ENCODE measurements at regions not wholly inside any gene's neighbourhood (a gene's known extent, or its start where the extent isn't known, plus 50 kb on each side); places are given as distances from the start of the nearest gene placed in this dataset.

DNA sequence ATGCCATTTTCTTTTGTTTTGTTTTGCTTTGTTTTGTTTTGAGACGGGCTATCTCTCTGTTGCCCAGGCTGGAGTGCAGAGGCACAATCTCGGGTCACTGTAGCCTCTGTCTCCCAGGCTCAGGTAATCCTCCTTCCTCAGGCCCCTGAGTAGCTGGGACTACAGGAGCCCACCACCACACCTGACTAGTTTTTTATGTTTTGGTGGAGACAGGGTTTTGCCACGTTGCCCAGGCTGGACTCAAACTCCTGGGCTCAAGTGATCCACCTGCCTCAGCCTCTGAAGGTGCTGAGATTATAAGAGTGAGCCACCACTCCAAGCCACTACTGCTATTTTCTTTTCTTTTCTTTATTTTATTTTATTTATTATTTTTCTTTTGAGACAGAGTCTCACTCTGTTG is 54.0 kb upstream of the S1PR3 start:
- Histone ChIP-seq H4K20me1 (ENCODE audit: control insufficient read depth, insufficient read depth) (no peaks in the 10 kb centered on the region), H3K4me1 (ENCODE audit: control insufficient read depth, insufficient read depth, low read length) (no peaks in the 10 kb centered on the region), H3K27me3 (replicated peaks in 1 of 2; ENCODE audit: control insufficient read depth in 2 of 2, insufficient read depth in 2 of 2, low read length in 1 of 2) (no peaks in the 10 kb centered on the region), H3K9me3 (replicated peaks; ENCODE audit: control insufficient read depth, insufficient read depth, low read length) (no peaks in the 10 kb centered on the region), H3K36me3 (ENCODE audit: control insufficient read depth in 2 of 2, insufficient read depth in 2 of 2, low read length in 1 of 2) (no peaks in the 10 kb centered on the region), H3K4me2 (ENCODE audit: control insufficient read depth, insufficient read depth) (no peak overlapping the region), H3K27ac (ENCODE audit: control insufficient read depth, insufficient read depth) (no peak overlapping the region), H3K9ac (ENCODE audit: control insufficient read depth, insufficient read depth, low read length) (no peak overlapping the region), H3K4me3 (no peak overlapping the region), H2AFZ (ENCODE audit: control insufficient read depth, low read depth, low read length) (no peak overlapping the region), H3K79me2 (ENCODE audit: control insufficient read depth, insufficient read depth, low read length) (no peaks in the 10 kb centered on the region)
- ChIA-PET SMC1A (ENCODE audit: uncharacterized antibody, unreplicated experiment) (no interaction called here), POLR2A (no interaction called here), CTCF (no interaction called here), RAD21 (ENCODE audit: unreplicated experiment) (no interaction called here)
- DNase-seq (ENCODE audit: low read depth, low spot score) (no peak), FAIRE-seq (no peak), ATAC-seq (no peak)
- TF ChIP-seq BCL11A (IDR thresholded peaks at IDR 0.05; ENCODE audit: low read depth, low read length), result no peak
- in situ Hi-C loops (cut with MboI) (no loop called here), intact Hi-C loops (cut with micrococcal nuclease; ENCODE audit: unreplicated experiment) (no loop called here)
- no TSS peak for BruUV-seq (replicated peaks)
- 9% methylated on average over 3 of the region's 3 CpGs for WGBS (ENCODE audit: insufficient coverage, insufficient replicate concordance, low lambda C conversion rate, missing lambda C conversion rate)

DNA sequence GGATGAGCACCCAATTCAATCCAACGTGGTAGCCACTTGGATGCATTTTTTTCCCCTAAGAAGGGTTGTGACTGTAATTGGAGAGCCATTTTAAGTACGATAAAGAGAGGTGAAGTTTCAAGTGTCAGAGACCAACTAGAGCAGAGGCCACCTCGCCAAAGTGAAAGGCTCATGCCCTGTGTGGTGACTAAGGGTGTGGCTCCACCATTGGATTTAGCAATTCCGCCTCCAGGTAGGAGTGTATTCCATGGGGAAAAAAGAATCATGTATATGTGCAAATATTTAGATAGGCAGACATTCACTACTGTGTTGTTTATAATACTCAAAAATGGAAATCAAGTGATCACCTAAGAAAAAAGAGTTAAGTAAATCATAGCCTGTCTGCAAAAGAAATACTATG is 53.1 kb upstream of the S1PR3 start:
- no peaks in the 10 kb centered on the region for H3K9me3 ChIP-seq (replicated peaks; ENCODE audit: control insufficient read depth, insufficient read depth, low read length)
- ATAC-seq (no peak), FAIRE-seq (no peak), DNase-seq (ENCODE audit: low read depth, low spot score) (no peak)
- H3K4me1 ChIP-seq (ENCODE audit: control insufficient read depth, insufficient read depth, low read length), result no peaks in the 10 kb centered on the region
- no peak overlapping the region for H2AFZ ChIP-seq (ENCODE audit: control insufficient read depth, low read depth, low read length)
- no peak overlapping the region for H3K4me2 ChIP-seq (ENCODE audit: control insufficient read depth, insufficient read depth)
- in situ Hi-C loops (cut with MboI) (no loop called here), intact Hi-C loops (cut with micrococcal nuclease; ENCODE audit: unreplicated experiment) (no loop called here)
- no peak overlapping the region for H3K9ac ChIP-seq (ENCODE audit: control insufficient read depth, insufficient read depth, low read length)
- H3K27ac ChIP-seq (ENCODE audit: control insufficient read depth, insufficient read depth), result no peak overlapping the region
- SMC1A ChIA-PET (ENCODE audit: uncharacterized antibody, unreplicated experiment), result no interaction called here
- RAD21 ChIA-PET (ENCODE audit: unreplicated experiment), result no interaction called here
- H3K36me3 ChIP-seq (ENCODE audit: control insufficient read depth in 2 of 2, insufficient read depth in 2 of 2, low read length in 1 of 2), result no peaks in the 10 kb centered on the region
- no TSS peak for BruUV-seq (replicated peaks)
- no peak overlapping the region for H3K4me3 ChIP-seq
- H3K27me3 ChIP-seq (replicated peaks in 1 of 2; ENCODE audit: control insufficient read depth in 2 of 2, insufficient read depth in 2 of 2, low read length in 1 of 2), result no peaks in the 10 kb centered on the region
- no peaks in the 10 kb centered on the region for H3K79me2 ChIP-seq (ENCODE audit: control insufficient read depth, insufficient read depth, low read length)
- POLR2A ChIA-PET, result no interaction called here
- H4K20me1 ChIP-seq (ENCODE audit: control insufficient read depth, insufficient read depth), result no peaks in the 10 kb centered on the region
- TF ChIP-seq SUZ12 (IDR thresholded peaks at IDR 0.05; ENCODE audit: unreplicated experiment) (no peak), MEF2A (IDR thresholded peaks at IDR 0.05; ENCODE audit: insufficient read depth, low read depth, low read length) (no peak), CBX3 (IDR thresholded peaks at IDR 0.05; ENCODE audit: borderline replicate concordance, low read depth) (no peak), YBX1 (IDR thresholded peaks at IDR 0.05) (no peak), RFX5 (IDR thresholded peaks at IDR 0.05; ENCODE audit: low read depth, low read length) (no peak), STAT3 (IDR thresholded peaks at IDR 0.05; ENCODE audit: low read depth, low read length) (no peak), JUND (IDR thresholded peaks at IDR 0.05; ENCODE audit: low read depth, low read length) (no peak), POU2F2 (IDR thresholded peaks at IDR 0.05; ENCODE audit: borderline replicate concordance, low read depth, low read length) (no peak), SREBF1 (IDR thresholded peaks at IDR 0.05; ENCODE audit: low read length) (no peak), RCOR1 (conservative IDR thresholded peaks at IDR 0.05; ENCODE audit: low read depth, low read length) (no peak), SMAD5 (IDR thresholded peaks at IDR 0.05; ENCODE audit: low read depth) (no peak), NBN (IDR thresholded peaks at IDR 0.05) (no peak), HCFC1 (IDR thresholded peaks at IDR 0.05; ENCODE audit: low read length) (no peak), YY1 (IDR thresholded peaks at IDR 0.05; ENCODE audit: low read depth, low read length) (no peak), DPF2 (IDR thresholded peaks at IDR 0.05) (no peak), IRF4 (IDR thresholded peaks at IDR 0.05; ENCODE audit: low read depth, low read length) (no peak), ZNF24 (IDR thresholded peaks at IDR 0.05) (no peak), NR2F1 (conservative IDR thresholded peaks at IDR 0.05) (no peak)
- TF ChIP-seq, protein P1, sequence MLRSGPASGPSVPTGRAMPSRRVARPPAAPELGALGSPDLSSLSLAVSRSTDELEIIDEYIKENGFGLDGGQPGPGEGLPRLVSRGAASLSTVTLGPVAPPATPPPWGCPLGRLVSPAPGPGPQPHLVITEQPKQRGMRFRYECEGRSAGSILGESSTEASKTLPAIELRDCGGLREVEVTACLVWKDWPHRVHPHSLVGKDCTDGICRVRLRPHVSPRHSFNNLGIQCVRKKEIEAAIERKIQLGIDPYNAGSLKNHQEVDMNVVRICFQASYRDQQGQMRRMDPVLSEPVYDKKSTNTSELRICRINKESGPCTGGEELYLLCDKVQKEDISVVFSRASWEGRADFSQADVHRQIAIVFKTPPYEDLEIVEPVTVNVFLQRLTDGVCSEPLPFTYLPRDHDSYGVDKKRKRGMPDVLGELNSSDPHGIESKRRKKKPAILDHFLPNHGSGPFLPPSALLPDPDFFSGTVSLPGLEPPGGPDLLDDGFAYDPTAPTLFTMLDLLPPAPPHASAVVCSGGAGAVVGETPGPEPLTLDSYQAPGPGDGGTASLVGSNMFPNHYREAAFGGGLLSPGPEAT (IDR thresholded peaks at IDR 0.05; ENCODE audit: low read depth), result no peak
- CTCF ChIA-PET, result no interaction called here
- 0% methylated on average over 4 of the region's 4 CpGs for WGBS (ENCODE audit: insufficient coverage, insufficient replicate concordance, low lambda C conversion rate, missing lambda C conversion rate)
